ENCODE measurements at regions not wholly inside any gene's neighbourhood (a gene's known extent, or its start where the extent isn't known, plus 50 kb on each side); places are given as distances from the start of the nearest gene placed in this dataset.

DNA sequence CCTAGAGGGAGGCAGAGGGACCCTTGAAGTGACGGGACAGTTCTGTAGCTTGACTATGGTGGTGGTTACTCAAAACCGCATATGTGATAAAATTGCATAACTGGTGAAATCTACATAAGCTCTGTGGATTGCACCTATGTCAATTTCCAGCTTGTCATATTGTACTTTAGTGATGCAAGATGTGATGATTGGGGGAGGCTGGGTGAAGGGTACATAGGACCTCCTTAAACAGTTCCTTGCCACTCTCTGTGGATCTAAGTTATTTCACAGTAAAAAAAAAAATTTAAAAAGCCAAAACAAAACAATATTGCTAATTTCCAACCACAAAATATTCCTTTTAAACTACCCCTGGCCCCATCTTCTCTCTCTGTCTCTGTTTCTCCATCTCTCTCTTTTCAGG, 472.6 kb upstream of the SULF2 start:
- CTCF ChIA-PET, result no interaction called here
- POLR2A ChIA-PET (ENCODE audit: unreplicated experiment), result no interaction called here
- BruUV-seq (replicated peaks), result no TSS peak

DNA sequence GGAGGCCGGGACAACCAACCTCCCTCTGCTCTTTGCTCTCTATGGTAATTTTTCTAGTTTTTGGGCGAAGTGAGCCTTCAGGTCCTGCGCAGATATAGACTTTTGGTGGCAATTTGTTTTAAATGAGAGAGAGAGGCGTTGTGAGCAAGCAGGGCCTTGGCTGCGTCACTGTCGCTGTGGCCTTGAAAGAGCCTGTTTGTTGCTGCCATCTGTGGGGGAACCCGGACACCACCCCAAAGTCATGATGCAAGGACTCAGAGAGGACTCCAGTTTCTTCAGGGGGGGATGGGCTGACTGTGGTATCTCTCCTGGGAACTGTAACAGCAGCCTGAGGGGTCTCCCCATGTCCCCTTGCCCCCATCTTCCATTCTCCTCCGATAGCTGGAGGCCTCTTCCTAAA, 462.7 kb upstream of the SULF2 start:
- H3K36me3 ChIP-seq (ENCODE audit: low read depth), result no peaks in the 10 kb centered on the region
- H3K4me3 ChIP-seq, result no peak overlapping the region
- no TSS peak for BruUV-seq (replicated peaks)
- ChIA-PET CTCF (no interaction called here), POLR2A (ENCODE audit: unreplicated experiment) (no interaction called here)
- H3K27ac ChIP-seq, result no peak overlapping the region
- no peak for TF ChIP-seq EZH2 (IDR thresholded peaks at IDR 0.05; ENCODE audit: low read depth)
- TF ChIP-seq, protein P1, sequence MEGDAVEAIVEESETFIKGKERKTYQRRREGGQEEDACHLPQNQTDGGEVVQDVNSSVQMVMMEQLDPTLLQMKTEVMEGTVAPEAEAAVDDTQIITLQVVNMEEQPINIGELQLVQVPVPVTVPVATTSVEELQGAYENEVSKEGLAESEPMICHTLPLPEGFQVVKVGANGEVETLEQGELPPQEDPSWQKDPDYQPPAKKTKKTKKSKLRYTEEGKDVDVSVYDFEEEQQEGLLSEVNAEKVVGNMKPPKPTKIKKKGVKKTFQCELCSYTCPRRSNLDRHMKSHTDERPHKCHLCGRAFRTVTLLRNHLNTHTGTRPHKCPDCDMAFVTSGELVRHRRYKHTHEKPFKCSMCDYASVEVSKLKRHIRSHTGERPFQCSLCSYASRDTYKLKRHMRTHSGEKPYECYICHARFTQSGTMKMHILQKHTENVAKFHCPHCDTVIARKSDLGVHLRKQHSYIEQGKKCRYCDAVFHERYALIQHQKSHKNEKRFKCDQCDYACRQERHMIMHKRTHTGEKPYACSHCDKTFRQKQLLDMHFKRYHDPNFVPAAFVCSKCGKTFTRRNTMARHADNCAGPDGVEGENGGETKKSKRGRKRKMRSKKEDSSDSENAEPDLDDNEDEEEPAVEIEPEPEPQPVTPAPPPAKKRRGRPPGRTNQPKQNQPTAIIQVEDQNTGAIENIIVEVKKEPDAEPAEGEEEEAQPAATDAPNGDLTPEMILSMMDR (conservative IDR thresholded peaks at IDR 0.05), result no peak
- no peaks in the 10 kb centered on the region for H3K27me3 ChIP-seq (ENCODE audit: insufficient read depth, low read depth)
- H4K20me1 ChIP-seq (ENCODE audit: insufficient read depth), result no peaks in the 10 kb centered on the region
- no peaks in the 10 kb centered on the region for H3K4me1 ChIP-seq (replicated peaks; ENCODE audit: insufficient read depth)
- no peaks in the 10 kb centered on the region; the same call in 1 of the 2 replicates for H3F3A ChIP-seq (ENCODE audit: insufficient read depth, low read depth)
- no peaks in the 10 kb centered on the region for H3K79me2 ChIP-seq (ENCODE audit: low read depth)
- no peak overlapping the region for H3K4me2 ChIP-seq
- intact Hi-C loops (cut with micrococcal nuclease; ENCODE audit: unreplicated experiment), result no loop called here
- no peaks in the 10 kb centered on the region for H3K9me3 ChIP-seq (ENCODE audit: insufficient read depth, low read depth)
- no peak for DNase-seq
- no peak overlapping the region for H2AFZ ChIP-seq
- no peaks in the 10 kb centered on the region; the same call in 1 of the 2 replicates for H3K9me2 ChIP-seq (ENCODE audit: insufficient read depth)

More for the DNA sequence above, 472.6 kb upstream of the SULF2 start:
- H3K27ac ChIP-seq, result no peak overlapping the region
- no peak for DNase-seq
- H3K4me3 ChIP-seq, result no peak overlapping the region
- no peaks in the 10 kb centered on the region for H3K27me3 ChIP-seq (ENCODE audit: insufficient read depth, low read depth)
- H4K20me1 ChIP-seq (ENCODE audit: insufficient read depth), result no peaks in the 10 kb centered on the region
- H3F3A ChIP-seq (ENCODE audit: insufficient read depth, low read depth), result no peaks in the 10 kb centered on the region
- intact Hi-C loops (cut with micrococcal nuclease; ENCODE audit: unreplicated experiment), result no loop called here
- TF ChIP-seq, protein P1 (conservative IDR thresholded peaks at IDR 0.05), result no peak
- no peak for TF ChIP-seq EZH2 (IDR thresholded peaks at IDR 0.05; ENCODE audit: low read depth)
- H3K36me3 ChIP-seq (ENCODE audit: low read depth), result no peaks in the 10 kb centered on the region
- H2AFZ ChIP-seq, result no peak overlapping the region
- no peaks in the 10 kb centered on the region; the same call in 1 of the 2 replicates for H3K9me2 ChIP-seq (ENCODE audit: insufficient read depth)
- H3K9me3 ChIP-seq (ENCODE audit: insufficient read depth, low read depth), result peaks cover 5% of the 10 kb centered on the region; the same call in 1 of the 2 replicates
- H3K4me1 ChIP-seq (replicated peaks; ENCODE audit: insufficient read depth), result no peaks in the 10 kb centered on the region
- H3K4me2 ChIP-seq, result no peak overlapping the region
- no peaks in the 10 kb centered on the region for H3K79me2 ChIP-seq (ENCODE audit: low read depth)

DNA sequence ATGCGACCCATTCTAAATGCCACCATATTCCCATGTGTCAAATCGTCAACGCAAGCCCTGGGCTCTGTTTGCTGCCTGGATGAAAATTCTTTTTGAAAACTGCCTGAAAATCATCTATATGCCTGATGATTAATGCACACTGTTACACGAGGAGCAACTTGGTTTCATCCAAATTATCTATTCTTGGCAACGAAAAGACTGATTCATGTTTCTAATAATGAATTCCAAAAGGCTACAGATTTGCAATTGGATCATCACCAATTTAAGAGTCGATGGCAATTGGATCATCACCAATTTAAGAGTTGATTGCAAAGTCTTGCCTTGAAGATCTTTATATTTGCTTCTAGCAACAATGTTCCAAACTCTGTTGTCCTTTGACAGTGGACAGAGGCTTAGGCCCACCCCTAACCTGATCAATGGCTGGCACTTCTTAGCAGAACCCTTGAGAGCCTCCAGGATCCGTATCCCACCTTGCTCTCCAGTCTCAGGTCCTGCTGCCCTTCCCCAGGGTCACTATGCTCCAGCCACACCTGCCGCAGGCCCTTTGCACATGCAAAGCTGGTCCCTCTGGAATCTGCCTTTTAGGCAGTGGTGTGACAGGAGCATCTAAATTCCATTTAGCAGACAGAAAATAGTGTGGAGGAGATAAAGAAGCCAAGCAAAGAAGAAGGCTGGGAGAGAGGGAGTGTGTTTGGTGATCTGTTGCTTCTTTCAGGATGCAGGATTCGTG, 460.9 kb upstream of the SULF2 start:
- no peaks in the 10 kb centered on the region for H3K36me3 ChIP-seq (ENCODE audit: low read depth)
- no peaks in the 10 kb centered on the region for H3K9me2 ChIP-seq (ENCODE audit: insufficient read depth)
- TF ChIP-seq EZH2 (IDR thresholded peaks at IDR 0.05; ENCODE audit: low read depth), result no peak
- TF ChIP-seq, protein P1 (conservative IDR thresholded peaks at IDR 0.05), result no peak
- no peaks in the 10 kb centered on the region for H3K79me2 ChIP-seq (ENCODE audit: low read depth)
- DNase-seq, result no peak
- H3K27me3 ChIP-seq (ENCODE audit: insufficient read depth, low read depth), result no peaks in the 10 kb centered on the region
- no peaks in the 10 kb centered on the region for H3K9me3 ChIP-seq (ENCODE audit: insufficient read depth, low read depth)
- ChIA-PET POLR2A (ENCODE audit: unreplicated experiment) (interaction anchor here (0.6 kb wide), 1 partner anchor 1044 kb away, joined by 3 read pairs; no protein-coding TSS in a partner anchor), CTCF (no interaction called here)
- H4K20me1 ChIP-seq (ENCODE audit: insufficient read depth), result no peaks in the 10 kb centered on the region
- intact Hi-C loops (cut with micrococcal nuclease; ENCODE audit: unreplicated experiment), result no loop called here
- no TSS peak for BruUV-seq (replicated peaks)
- H3K4me2 ChIP-seq, result no peak overlapping the region
- no peak overlapping the region for H3K4me3 ChIP-seq
- H3F3A ChIP-seq (ENCODE audit: insufficient read depth, low read depth), result no peaks in the 10 kb centered on the region; the same call in 1 of the 2 replicates
- H3K4me1 ChIP-seq (replicated peaks; ENCODE audit: insufficient read depth), result no peaks in the 10 kb centered on the region
- H3K27ac ChIP-seq, result no peak overlapping the region
- no peak overlapping the region for H2AFZ ChIP-seq
